ENCODE measurements at regions not wholly inside any gene's neighbourhood (a gene's known extent, or its start where the extent isn't known, plus 50 kb on each side); places are given as distances from the start of the nearest gene placed in this dataset.

DNA sequence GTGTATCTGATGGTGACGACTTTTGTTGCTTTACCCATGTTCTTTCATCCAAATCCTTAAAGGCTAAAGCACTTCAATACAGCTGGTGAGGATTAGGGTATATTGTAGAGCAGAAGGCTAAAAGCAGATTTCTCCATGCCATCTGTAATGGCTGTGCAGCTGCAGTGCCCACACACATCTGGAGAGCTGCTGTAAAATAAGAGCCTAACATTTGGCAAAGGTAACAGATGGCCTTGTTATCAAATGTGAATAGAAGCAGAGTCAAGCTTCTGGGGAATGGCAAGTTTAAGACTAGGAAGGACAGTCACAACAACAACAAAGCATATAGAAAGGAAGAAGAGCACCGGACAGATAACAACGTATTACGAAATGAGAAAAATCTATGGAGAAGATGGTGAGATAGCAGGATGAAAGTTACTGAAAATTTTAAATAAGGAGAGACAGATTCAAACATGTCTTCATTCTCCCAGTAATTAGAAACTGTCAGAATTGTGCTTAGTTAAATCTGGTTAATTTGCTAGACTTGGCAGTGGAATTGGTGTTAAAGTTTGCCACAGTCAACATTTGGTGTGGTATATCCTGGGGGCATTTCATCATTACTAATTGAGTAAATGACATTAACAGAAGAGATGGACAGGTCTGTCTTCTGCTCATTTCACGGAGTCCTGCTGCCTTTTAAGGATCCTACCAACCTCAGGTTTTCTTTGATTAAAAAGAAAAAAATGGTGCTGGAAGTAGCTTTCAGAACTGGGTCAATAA, 1093.2 kb downstream of the ADGRL2 start:
- TF ChIP-seq GATA3 (IDR thresholded peaks at IDR 0.05; ENCODE audit: low read depth, low read length), result no peak
- TF ChIP-seq GATA2 (IDR thresholded peaks at IDR 0.05; ENCODE audit: low read depth, low read length), result no peak
